GM19395 (cell line): ENCODE measurements at regions not wholly inside any gene's neighbourhood (a gene's known extent, or its start where the extent isn't known, plus 50 kb on each side); places are given as distances from the start of the nearest gene placed in this dataset.
A peak's percentile ranks its signal among the peaks of the same experiment; 100 is the strongest.

Experiments
- ATAC-seq: cut with Tn5 transposase; IDR thresholded peaks from one replicate; pipeline ENCODE4 v1.9.1; 2021; ENCODE audit warnings: mild to moderate bottlenecking, moderate library complexity; ENCODE audit not compliant: unreplicated experiment

DNA sequence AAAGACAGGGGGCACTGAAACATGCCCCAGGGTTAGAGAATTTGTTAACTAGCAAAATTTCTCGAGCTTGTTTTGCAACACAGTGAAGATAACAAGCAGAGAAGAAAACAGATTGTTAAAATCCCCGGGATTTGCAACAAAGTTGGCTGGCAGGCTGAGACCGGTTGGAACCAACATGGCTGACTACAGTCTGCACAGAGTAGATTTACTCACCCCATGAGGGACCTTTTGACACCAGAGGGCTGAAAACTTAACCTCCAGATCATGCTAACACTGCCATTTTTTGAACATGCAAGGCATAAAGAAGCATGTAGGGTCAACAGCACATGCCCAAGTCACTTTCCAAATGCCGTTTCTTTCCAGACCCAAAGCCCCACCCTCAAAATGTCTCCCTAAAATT, 95.2 kb upstream of the TMEM26 start:
- ATAC-seq, result no peak

DNA sequence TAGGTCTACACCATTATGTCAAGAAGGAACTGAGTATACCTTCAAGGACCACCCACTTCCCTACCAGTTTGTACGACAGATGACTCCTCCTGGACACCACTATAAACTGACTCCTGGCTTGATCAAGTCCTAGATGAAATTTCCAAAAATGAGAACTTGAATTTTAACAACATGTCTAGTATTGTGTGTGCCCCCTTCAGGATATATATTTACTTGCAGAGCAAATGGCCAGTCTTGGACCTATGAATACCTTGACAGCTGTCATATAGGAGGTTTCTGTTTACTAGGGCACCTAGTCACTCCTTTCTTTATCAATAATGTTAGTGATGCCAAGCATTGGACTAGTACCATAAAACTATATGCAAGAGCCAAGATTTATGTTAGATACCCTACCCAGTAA, 94.1 kb upstream of the TMEM26 start:
- no peak for ATAC-seq

DNA sequence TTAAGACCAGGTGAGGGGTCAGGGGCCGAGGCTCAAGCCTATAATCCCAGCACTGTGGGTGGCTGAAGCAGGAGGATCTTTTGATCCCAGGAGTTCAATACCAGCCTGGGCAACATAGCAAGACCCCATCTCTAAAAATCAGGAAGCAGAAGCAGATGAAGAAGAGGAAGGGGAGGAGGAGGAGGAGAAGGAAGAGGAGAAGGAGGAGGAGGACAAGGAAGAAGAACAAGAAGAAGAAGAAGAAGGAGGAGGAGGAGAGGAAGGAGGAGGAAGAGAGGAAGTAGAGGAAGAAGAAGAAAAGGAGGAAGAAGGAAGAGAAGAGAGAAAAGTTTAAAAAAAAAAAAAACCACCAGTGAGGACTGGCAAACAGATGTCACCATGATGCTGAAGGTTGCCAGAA, 92.0 kb upstream of the TMEM26 start:
- no peak for ATAC-seq

DNA sequence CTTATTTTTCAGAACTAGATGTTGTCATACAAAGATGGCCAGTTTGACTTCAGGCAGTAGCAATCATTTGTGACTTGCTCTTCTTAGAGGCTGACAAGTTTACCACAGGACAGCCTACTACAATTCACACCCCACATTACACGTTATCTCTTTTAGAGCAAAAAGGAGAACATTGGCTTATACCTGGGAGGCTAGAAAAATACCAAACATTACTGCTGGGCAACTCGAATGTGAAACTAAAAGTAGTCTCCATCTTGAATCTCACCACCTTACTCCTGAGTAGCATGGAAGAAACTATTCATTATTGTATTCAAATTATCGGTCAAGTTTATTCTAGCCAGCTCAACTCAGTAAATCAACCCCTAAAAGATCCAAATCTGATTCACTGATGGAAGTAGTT, 90.7 kb upstream of the TMEM26 start:
- ATAC-seq, result no peak

DNA sequence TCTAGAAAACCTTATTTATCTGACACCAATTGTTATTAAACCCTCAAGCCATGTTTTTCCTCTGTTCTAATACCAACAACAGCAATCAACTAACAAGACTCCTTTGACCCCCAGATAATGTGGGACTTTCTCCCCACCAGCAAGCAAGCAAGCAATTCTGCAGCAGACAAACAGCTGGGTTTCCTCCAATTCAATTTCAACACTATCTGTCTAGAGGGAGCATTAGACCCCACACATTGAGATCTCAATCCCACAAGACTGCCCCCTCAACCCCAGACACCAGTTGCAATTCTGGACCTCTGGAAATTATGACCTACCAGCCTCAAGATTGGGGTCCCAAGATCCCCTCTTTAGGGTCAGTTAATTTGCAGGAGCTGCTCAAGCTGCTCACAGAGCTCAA, 89.4 kb upstream of the TMEM26 start:
- no peak for ATAC-seq

DNA sequence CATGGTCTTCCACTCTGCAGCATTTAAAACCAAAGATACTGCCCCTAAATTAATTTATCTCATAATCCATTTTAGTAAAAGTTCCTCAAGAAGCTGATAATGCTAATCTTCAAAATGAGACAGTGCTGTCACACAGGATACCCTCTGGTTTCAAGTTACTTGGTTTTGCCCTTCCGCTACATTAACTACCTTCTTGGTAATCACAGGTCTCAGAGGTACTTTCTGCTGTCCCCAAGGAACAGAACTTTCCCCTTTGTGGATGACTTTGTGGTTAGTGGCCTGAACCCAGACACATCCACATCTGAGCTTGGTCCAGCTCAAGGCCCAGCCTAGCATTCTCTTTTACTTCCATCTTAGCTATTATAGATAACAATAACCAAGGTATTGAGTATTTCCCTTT, 88.8 kb upstream of the TMEM26 start:
- peak; percentile 60 for ATAC-seq

DNA sequence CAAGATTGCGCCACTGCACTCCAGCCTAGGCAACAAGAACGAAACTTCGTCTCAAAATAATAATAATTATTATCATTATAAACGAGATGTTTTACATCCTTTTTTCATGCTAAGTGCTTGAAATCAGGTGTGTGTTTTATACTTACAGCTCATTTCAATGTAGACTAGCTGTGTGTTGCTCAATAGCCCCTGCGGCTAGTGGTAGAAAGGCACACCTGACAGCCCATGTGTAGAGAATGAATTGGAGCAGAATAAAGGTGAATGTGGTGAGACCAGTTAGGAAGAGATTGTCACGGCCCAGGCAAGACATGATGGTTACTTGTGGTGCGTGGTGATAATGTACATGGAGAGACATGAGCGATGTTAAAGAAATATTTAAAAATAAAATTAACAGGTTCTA, 86.7 kb upstream of the TMEM26 start:
- no peak for ATAC-seq

DNA sequence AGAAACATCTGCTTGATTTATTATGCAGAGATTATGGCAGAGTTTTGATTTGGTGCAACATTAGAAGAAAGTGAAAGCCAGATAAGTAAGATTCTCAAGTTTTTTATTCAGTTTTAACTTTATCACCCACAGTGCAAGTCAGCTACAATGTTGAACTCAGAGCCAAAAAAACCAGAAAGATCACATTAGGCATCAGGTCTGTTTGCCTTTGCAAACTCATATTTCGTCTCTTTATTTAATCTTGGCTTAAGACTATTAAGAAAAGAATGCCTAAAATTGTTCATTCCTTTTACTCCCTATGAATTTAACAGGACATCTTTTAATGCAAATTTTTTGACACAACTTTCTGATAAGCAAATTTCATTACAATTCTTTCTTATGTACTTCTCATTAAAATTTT, 76.0 kb upstream of the TMEM26 start:
- ATAC-seq, result no peak

DNA sequence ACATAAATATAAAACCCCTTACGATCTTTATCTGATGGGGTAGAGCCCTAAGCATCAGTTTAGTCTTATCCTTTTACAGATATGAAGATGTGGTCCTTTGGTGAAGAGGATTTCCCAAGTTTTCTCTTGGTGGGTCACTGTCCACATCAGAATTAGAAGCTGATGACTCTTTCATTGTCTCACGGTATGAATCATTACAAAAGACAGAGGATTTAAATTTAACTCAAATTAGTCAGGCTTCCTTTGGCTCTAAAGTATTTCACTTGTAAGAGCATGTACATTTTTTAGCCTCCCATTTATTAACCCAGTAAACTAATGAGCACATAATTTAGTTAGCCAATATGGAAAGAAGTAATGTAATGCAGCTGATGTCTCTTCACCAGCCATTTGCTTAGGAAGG, 49.9 kb upstream of the TMEM26 start:
- no peak for ATAC-seq
